MG63 (cell line): ENCODE measurements at regions not wholly inside any gene's neighbourhood (a gene's known extent, or its start where the extent isn't known, plus 50 kb on each side); places are given as distances from the start of the nearest gene placed in this dataset.
"Not testable (repeated sequence)": the region's sequence is repeated elsewhere in the genome, so short reads cannot be mapped to it uniquely, and the experiment has no call there.

Source experiments
- DNase-seq: peaks from one replicate; pipeline ENCODE4 v3.0.0-alpha.2; 2020
- H3K27me3 ChIP-seq: fragments of 250-450 bp; sonication (Bioruptor Pico); 2 replicates; pipeline ENCODE4 v1.5.1; 2020; ENCODE audit warnings: mild to moderate bottlenecking, moderate library complexity
- H3K36me3 ChIP-seq: fragments of 250-450 bp; sonication (Bioruptor Pico); 2 replicates; pipeline ENCODE4 v1.5.1; 2020; ENCODE audit warnings: mild to moderate bottlenecking, moderate library complexity
- H3K4me3 ChIP-seq: fragments of 250-450 bp; sonication (Bioruptor Pico); 2 replicates; pipeline ENCODE4 v1.5.1; 2020; ENCODE audit warnings: mild to moderate bottlenecking, moderate library complexity
- H3K9me3 ChIP-seq: fragments of 250-450 bp; sonication (Bioruptor Pico); 2 replicates; pipeline ENCODE4 v1.5.1; 2020; ENCODE audit warnings: mild to moderate bottlenecking, moderate library complexity

GRCh38 chr3:166029507-166029906, 192.3 kb upstream of the BCHE start:
- DNase-seq, result no peak
- H3K4me3 ChIP-seq, result no peak overlapping the region
- no peaks in the 10 kb centered on the region for H3K9me3 ChIP-seq
- H3K27me3 ChIP-seq, result no peaks in the 10 kb centered on the region
- no peaks in the 10 kb centered on the region for H3K36me3 ChIP-seq

GRCh38 chr3:166013073-166013679, 176.0 kb upstream of the BCHE start:
- DNase-seq, result no peak
- Histone ChIP-seq H3K36me3 (no peaks in the 10 kb centered on the region), H3K9me3 (no peaks in the 10 kb centered on the region), H3K4me3 (no peak overlapping the region), H3K27me3 (no peaks in the 10 kb centered on the region)

GRCh38 chr3:166011771-166012170, 174.5 kb upstream of the BCHE start:
- DNase-seq, result no peak
- Histone ChIP-seq H3K36me3 (no peaks in the 10 kb centered on the region), H3K9me3 (peaks cover 1% of the 10 kb centered on the region; the same call in 1 of the 2 replicates), H3K4me3 (no peak overlapping the region), H3K27me3 (no peaks in the 10 kb centered on the region)

- DNase-seq, result no peak
- H3K4me3 ChIP-seq, result no peak overlapping the region
- peaks cover 1% of the 10 kb centered on the region; the same call in 1 of the 2 replicates for H3K9me3 ChIP-seq
- H3K27me3 ChIP-seq, result no peaks in the 10 kb centered on the region
- H3K36me3 ChIP-seq, result no peaks in the 10 kb centered on the region
Observed at GRCh38 chr3:166005126-166005525, 167.9 kb upstream of the BCHE start.

- H3K27me3 ChIP-seq, result no peaks in the 10 kb centered on the region
- H3K4me3 ChIP-seq, result no peak overlapping the region
- no peak for DNase-seq
- H3K9me3 ChIP-seq, result no peaks in the 10 kb centered on the region
- H3K36me3 ChIP-seq, result no peaks in the 10 kb centered on the region
Observed at GRCh38 chr3:165994293-165994692, 157.1 kb upstream of the BCHE start.

- Histone ChIP-seq H3K4me3 (no peak overlapping the region), H3K27me3 (no peaks in the 10 kb centered on the region), H3K9me3 (no peaks in the 10 kb centered on the region), H3K36me3 (no peaks in the 10 kb centered on the region)
- no peak for DNase-seq
Observed at GRCh38 chr3:165984589-165984988, 147.4 kb upstream of the BCHE start.

GRCh38 chr3:165983284-165983683, 146.1 kb upstream of the BCHE start:
- no peak for DNase-seq

GRCh38 chr3:165981318-165981717, 144.1 kb upstream of the BCHE start:
- Histone ChIP-seq H3K27me3 (no peaks in the 10 kb centered on the region), H3K36me3 (no peaks in the 10 kb centered on the region), H3K4me3 (no peak overlapping the region), H3K9me3 (no peaks in the 10 kb centered on the region)
- no peak for DNase-seq

More at GRCh38 chr3:165983284-165983683, 146.1 kb upstream of the BCHE start:
- no peaks in the 10 kb centered on the region for H3K9me3 ChIP-seq
- no peak overlapping the region for H3K4me3 ChIP-seq
- no peaks in the 10 kb centered on the region for H3K36me3 ChIP-seq
- no peaks in the 10 kb centered on the region for H3K27me3 ChIP-seq

- H3K9me3 ChIP-seq, DNase-seq, H3K4me3 ChIP-seq, H3K36me3 ChIP-seq, H3K27me3 ChIP-seq: not testable (repeated sequence)
Observed at GRCh38 chr3:165960825-165961224, 123.6 kb upstream of the BCHE start.

GRCh38 chr3:165954171-165954570, 116.9 kb upstream of the BCHE start:
- H3K36me3 ChIP-seq, result no peaks in the 10 kb centered on the region
- no peaks in the 10 kb centered on the region for H3K9me3 ChIP-seq
- no peaks in the 10 kb centered on the region for H3K27me3 ChIP-seq
- no peak for DNase-seq
- no peak overlapping the region for H3K4me3 ChIP-seq

GRCh38 chr3:165946360-165946759, 109.1 kb upstream of the BCHE start:
- no peak for DNase-seq
- Histone ChIP-seq H3K36me3 (no peaks in the 10 kb centered on the region), H3K27me3 (no peaks in the 10 kb centered on the region)

GRCh38 chr3:165938986-165939540, 101.8 kb upstream of the BCHE start:
- Histone ChIP-seq H3K9me3 (peaks cover 3% of the 10 kb centered on the region; the same call in 1 of the 2 replicates), H3K4me3 (no peak overlapping the region), H3K36me3 (no peaks in the 10 kb centered on the region), H3K27me3 (no peaks in the 10 kb centered on the region)
- DNase-seq, result no peak

More at GRCh38 chr3:165946360-165946759, 109.1 kb upstream of the BCHE start:
- H3K9me3 ChIP-seq, result no peaks in the 10 kb centered on the region
- no peak overlapping the region for H3K4me3 ChIP-seq

GRCh38 chr3:165936081-165936480, 98.9 kb upstream of the BCHE start:
- not testable (repeated sequence) for DNase-seq, H3K36me3 ChIP-seq, H3K4me3 ChIP-seq, H3K27me3 ChIP-seq, H3K9me3 ChIP-seq

- H3K4me3 ChIP-seq, H3K36me3 ChIP-seq, H3K9me3 ChIP-seq, H3K27me3 ChIP-seq, DNase-seq: not testable (repeated sequence)
Observed at GRCh38 chr3:165924301-165924791, 87.1 kb upstream of the BCHE start.

- no peaks in the 10 kb centered on the region for H3K36me3 ChIP-seq
- no peak for DNase-seq
- H3K27me3 ChIP-seq, result no peaks in the 10 kb centered on the region
- no peak overlapping the region for H3K4me3 ChIP-seq
- H3K9me3 ChIP-seq, result no peaks in the 10 kb centered on the region
Observed at GRCh38 chr3:165920984-165921383, 83.8 kb upstream of the BCHE start.

GRCh38 chr3:165919284-165919683, 82.1 kb upstream of the BCHE start:
- Histone ChIP-seq H3K36me3 (no peaks in the 10 kb centered on the region), H3K4me3 (no peak overlapping the region), H3K9me3 (no peaks in the 10 kb centered on the region), H3K27me3 (no peaks in the 10 kb centered on the region)
- no peak for DNase-seq

GRCh38 chr3:165918657-165918979, 81.4 kb upstream of the BCHE start:
- H3K4me3 ChIP-seq, result no peak overlapping the region
- no peak for DNase-seq
- no peaks in the 10 kb centered on the region for H3K36me3 ChIP-seq
- no peaks in the 10 kb centered on the region for H3K9me3 ChIP-seq
- no peaks in the 10 kb centered on the region for H3K27me3 ChIP-seq

- H3K36me3 ChIP-seq, H3K9me3 ChIP-seq, DNase-seq, H3K4me3 ChIP-seq, H3K27me3 ChIP-seq: not testable (repeated sequence)
Observed at GRCh38 chr3:165917938-165918656, 80.9 kb upstream of the BCHE start.
